HepG2 (cell line): ENCODE measurements at regions not wholly inside any gene's neighbourhood (a gene's known extent, or its start where the extent isn't known, plus 50 kb on each side); places are given as distances from the start of the nearest gene placed in this dataset.

ENCODE experiments used
- ATAC-seq: fragments of 200-7000 bp; cut with Tn5 transposase; 3 replicates; pipeline ENCODE4 v1.9.1; 2020; ENCODE audit warnings: mild to moderate bottlenecking, moderate library complexity
- BruUV-seq: library from RNA; stranded (reverse); fragments of 400-500 nt; replicated peaks from 2 replicates; lab custom pipeline; 2021; lab: Mats Ljungman, UMichigan
- CTCF ChIA-PET: fragments of 300-600 bp; formaldehyde crosslinking; extraction: SDS; loops from one replicate; lab custom pipeline; 2021; ENCODE audit warnings: low total read pairs, inconsistent platforms, low intra/inter-chr PET ratio; lab: Yijun Ruan, JAX
- POLR2A ChIA-PET: fragments of 350-600 bp; sonication (Branson Sonifier 250); formaldehyde crosslinking; loops from one replicate; lab custom pipeline; 2020; ENCODE audit warnings: antibody characterized with exemption, inconsistent platforms; lab: Yijun Ruan, JAX
- DNase-seq: peaks from one replicate; pipeline ENCODE4 v3.0.0-alpha.2; 2015; ENCODE audit warnings: low spot score
- FAIRE-seq: peaks from 3 replicates; lab custom pipeline; 2011; peaks lifted over from hg19 to GRCh38; lab: Jason Lieb, UNC
- H2AFZ ChIP-seq: one replicate; pipeline ENCODE4 v1.6.1; 2011; ENCODE audit warnings: low read length, inconsistent platforms
- H3K27ac ChIP-seq: fragments of 300-600 bp; 3 replicates; pipeline ENCODE4 v1.8.0; 2011; ENCODE audit warnings: mixed run types, mild to moderate bottlenecking, mixed read lengths, low read length, inconsistent platforms; ENCODE audit not compliant: insufficient read depth; ENCODE audit errors: extremely low read length
- H3K27me3 ChIP-seq, 2 experiments: fragments of 200-600 bp in 1 of 2; 2 replicates in 1 of 2; 3 replicates in 1 of 2; pipeline versions ENCODE4 v1.6.0 to v1.8.0; 2011; ENCODE audit warnings: low read length in 2 of 2, mild to moderate bottlenecking in 2 of 2, moderate library complexity in 2 of 2, inconsistent platforms in 1 of 2; ENCODE audit not compliant: insufficient read depth in 2 of 2, control insufficient read depth in 1 of 2
- H3K36me3 ChIP-seq, 2 experiments: fragments of 200-600 bp in 1 of 2; replicated peaks in 1 of 2; 2 replicates in 1 of 2; 3 replicates in 1 of 2; pipeline versions ENCODE4 v1.5.1 to v1.8.0; 2011; ENCODE audit warnings: low read length in 2 of 2, inconsistent platforms in 1 of 2; ENCODE audit not compliant: insufficient read depth in 2 of 2, control insufficient read depth in 1 of 2
- H3K4me1 ChIP-seq: 2 replicates; pipeline ENCODE4 v1.5.1; 2012; ENCODE audit warnings: low read length, inconsistent platforms; ENCODE audit not compliant: insufficient read depth
- H3K4me2 ChIP-seq: 2 replicates; pipeline ENCODE4 v1.6.0; 2011; ENCODE audit warnings: low read depth, low read length, inconsistent platforms
- H3K4me3 ChIP-seq, 3 experiments: fragments of 200-600 bp in 1 of 3; sonication (generic), shearing (Covaris generic) in 1 of 3; replicated peaks in 1 of 3; 2 replicates each; pipeline ENCODE4 v1.5.1; 2011 to 2016; ENCODE audit warnings: low read length in 3 of 3, inconsistent platforms in 2 of 3, low read depth in 2 of 3, mild to moderate bottlenecking in 2 of 3, control low read depth in 1 of 3, mixed read lengths in 1 of 3; ENCODE audit not compliant: insufficient read depth in 1 of 3
- H3K79me2 ChIP-seq: one replicate; pipeline ENCODE4 v1.6.1; 2011; ENCODE audit warnings: low read length, inconsistent platforms; ENCODE audit not compliant: insufficient read depth
- H3K9ac ChIP-seq: 2 replicates; pipeline ENCODE4 v1.6.0; 2011; ENCODE audit warnings: mild to moderate bottlenecking, low read depth, low read length, inconsistent platforms; ENCODE audit not compliant: insufficient read depth
- H3K9me3 ChIP-seq: 2 replicates; pipeline ENCODE4 v1.5.1; 2012; ENCODE audit warnings: mild to moderate bottlenecking, low read length
- H4K20me1 ChIP-seq: 2 replicates; pipeline ENCODE4 v1.6.0; 2011; ENCODE audit warnings: inconsistent platforms, mild to moderate bottlenecking, low read length, moderate library complexity; ENCODE audit not compliant: insufficient read depth
- GATA4 ChIP-seq: sonication (generic); IDR thresholded peaks from 2 replicates; pipeline ENCODE4 v1.6.1; 2016; ENCODE audit warnings: antibody characterized with exemption, low read depth, borderline replicate concordance
- MBNL3 ChIP-seq: fragments of 250-450 bp; sonication (Bioruptor Pico); conservative IDR thresholded peaks from 2 replicates; pipeline ENCODE4 v1.8.0; 2022; ENCODE audit warnings: mild to moderate bottlenecking, inconsistent platforms
- MTF1 ChIP-seq: sonication (generic); formaldehyde crosslinking; IDR thresholded peaks from 2 replicates; pipeline ENCODE4 v1.5.0; 2020; ENCODE audit warnings: missing genetic modification reagents
- MYC ChIP-seq: sonication (generic); formaldehyde crosslinking; IDR thresholded peaks from 2 replicates; pipeline ENCODE4 v1.9.0; 2021; ENCODE audit warnings: missing genetic modification reagents, borderline replicate concordance
- SKI ChIP-seq: fragments of 450-650 bp; IDR thresholded peaks from one replicate; pipeline ENCODE4 v1.6.1; 2018; ENCODE audit warnings: mild to moderate bottlenecking; ENCODE audit not compliant: partially characterized antibody
- TEAD3 ChIP-seq: optimal IDR thresholded peaks from 2 replicates; pipeline ENCODE3; 2016; ENCODE audit warnings: borderline replicate concordance
- ZFP1 ChIP-seq: IDR thresholded peaks from 2 replicates; pipeline ENCODE4 v1.6.1; 2016
- ZNF333 ChIP-seq: sonication (generic); formaldehyde crosslinking; IDR thresholded peaks from 2 replicates; pipeline ENCODE4 v1.4.0; 2020; ENCODE audit warnings: mild to moderate bottlenecking, missing genetic modification reagents, borderline replicate concordance
- ZNF468 ChIP-seq: sonication (generic); formaldehyde crosslinking; IDR thresholded peaks from 2 replicates; pipeline ENCODE4 v1.8.0; 2022; ENCODE audit warnings: mild to moderate bottlenecking, moderate library complexity, missing genetic modification reagents
- ZNF598 ChIP-seq: sonication (generic); formaldehyde crosslinking; IDR thresholded peaks from 2 replicates; pipeline ENCODE4 v1.5.1; 2020; ENCODE audit warnings: mild to moderate bottlenecking, missing genetic modification reagents, borderline replicate concordance
- ZNF7 ChIP-seq: IDR thresholded peaks from 2 replicates; pipeline ENCODE4 v1.6.1; 2016; ENCODE audit warnings: missing biosample characterization, missing genetic modification reagents
- ZNF780A ChIP-seq: sonication (generic); formaldehyde crosslinking; IDR thresholded peaks from 2 replicates; pipeline ENCODE4 v1.8.0; 2022; ENCODE audit warnings: mild to moderate bottlenecking, missing genetic modification reagents, moderate library complexity
- WGBS: methylation state at CpG from one replicate; pipeline ENCODE4 v1.1.6; 2017; ENCODE audit warnings: low lambda C conversion rate; 5-methylcytosine and 5-hydroxymethylcytosine counted together
- in situ Hi-C: cut with HindIII; loops from 2 replicates; pipeline ENCODE4 v1.10.0; 2017; ENCODE audit warnings: low pct_unique_long_range_greater_than_20kb; ENCODE audit not compliant: extremely low pct_ligation_motif_present
- intact Hi-C: fragments of 100-400 bp; cut with micrococcal nuclease; formaldehyde crosslinking; loops from one replicate; pipeline ENCODE4 v1.10.0; 2022; ENCODE audit not compliant: unreplicated experiment
- TF ChIP-seq, protein P1 (sequence below): sonication (generic); formaldehyde crosslinking; conservative IDR thresholded peaks from 2 replicates; pipeline ENCODE4 v1.8.0; 2022; ENCODE audit warnings: missing genetic modification reagents
- TF ChIP-seq, protein P2 (sequence below): sonication (generic); formaldehyde crosslinking; IDR thresholded peaks from 2 replicates; pipeline ENCODE4 v1.4.0; 2020; ENCODE audit warnings: missing genetic modification reagents
- TF ChIP-seq, protein P3 (sequence below): sonication (generic); formaldehyde crosslinking; conservative IDR thresholded peaks from 2 replicates; pipeline ENCODE4 v1.4.0; 2020; ENCODE audit warnings: missing genetic modification reagents

DNA sequence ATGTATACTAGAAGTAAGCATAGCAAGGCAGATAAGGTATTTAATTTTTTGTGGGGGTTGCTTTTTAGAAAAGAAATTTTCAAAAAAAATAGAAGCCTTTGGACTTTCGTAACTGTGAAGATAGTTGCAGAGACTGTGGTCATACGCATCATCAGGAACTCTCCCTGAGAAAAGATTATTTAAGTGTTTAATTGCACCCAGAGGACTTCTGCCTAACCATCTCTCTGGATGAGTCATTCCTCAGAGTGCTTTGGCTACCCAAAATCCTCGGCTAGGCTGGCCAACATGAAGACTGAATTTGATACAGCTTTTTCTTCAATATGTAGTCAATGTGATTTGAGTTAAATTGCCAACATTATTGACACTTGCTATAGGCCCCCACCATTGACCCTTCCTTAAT, 296.4 kb downstream of the TLR4 start:
- H3K79me2 ChIP-seq, result no peaks in the 10 kb centered on the region
- no peaks in the 10 kb centered on the region for H3K4me1 ChIP-seq
- CTCF ChIA-PET, result no interaction called here
- no peaks in the 10 kb centered on the region for H3K27me3 ChIP-seq
- DNase-seq, result no peak
- peaks cover 63% of the 10 kb centered on the region for H3K9me3 ChIP-seq
- BruUV-seq, result no TSS peak
- no peak overlapping the region for H2AFZ ChIP-seq
- in situ Hi-C loops (no loop called here), intact Hi-C loops (no loop called here)
- no peaks in the 10 kb centered on the region for H3K36me3 ChIP-seq
- no peaks in the 10 kb centered on the region for H4K20me1 ChIP-seq
- H3K4me3 ChIP-seq, result no peak overlapping the region
- no peak for ATAC-seq
- FAIRE-seq, result no peak
- H3K4me2 ChIP-seq, result no peak overlapping the region
- POLR2A ChIA-PET, result no interaction called here
- H3K27ac ChIP-seq, result no peak overlapping the region
- no peak overlapping the region for H3K9ac ChIP-seq
- TF ChIP-seq ZFP1 (no peak), MTF1 (no peak), ZNF468 (no peak), ZNF333 (CRISPR knock-in tag) (no peak), TEAD3 (CRISPR knock-in tag) (no peak)
- WGBS, result 11% methylated on average over 3 of the region's 3 CpGs

GRCh38 chr9:118003240-118003639, 299.0 kb downstream of the TLR4 start:
- Histone ChIP-seq H3K36me3 (no peaks in the 10 kb centered on the region), H3K4me1 (no peaks in the 10 kb centered on the region), H3K27ac (no peak overlapping the region), H3K79me2 (no peaks in the 10 kb centered on the region), H3K4me3 (no peak overlapping the region), H3K9ac (no peak overlapping the region), H4K20me1 (no peaks in the 10 kb centered on the region), H3K9me3 (peaks cover 71% of the 10 kb centered on the region), H2AFZ (no peak overlapping the region), H3K4me2 (no peak overlapping the region), H3K27me3 (no peaks in the 10 kb centered on the region)
- BruUV-seq, result no TSS peak
- FAIRE-seq (no peak), ATAC-seq (no peak), DNase-seq (no peak)
- intact Hi-C loops, result no loop called here
- ChIA-PET POLR2A (no interaction called here), CTCF (no interaction called here)
- in situ Hi-C loops, result no loop called here
- 0% methylated on average over 3 of the region's 3 CpGs for WGBS
- TF ChIP-seq, protein P1, sequence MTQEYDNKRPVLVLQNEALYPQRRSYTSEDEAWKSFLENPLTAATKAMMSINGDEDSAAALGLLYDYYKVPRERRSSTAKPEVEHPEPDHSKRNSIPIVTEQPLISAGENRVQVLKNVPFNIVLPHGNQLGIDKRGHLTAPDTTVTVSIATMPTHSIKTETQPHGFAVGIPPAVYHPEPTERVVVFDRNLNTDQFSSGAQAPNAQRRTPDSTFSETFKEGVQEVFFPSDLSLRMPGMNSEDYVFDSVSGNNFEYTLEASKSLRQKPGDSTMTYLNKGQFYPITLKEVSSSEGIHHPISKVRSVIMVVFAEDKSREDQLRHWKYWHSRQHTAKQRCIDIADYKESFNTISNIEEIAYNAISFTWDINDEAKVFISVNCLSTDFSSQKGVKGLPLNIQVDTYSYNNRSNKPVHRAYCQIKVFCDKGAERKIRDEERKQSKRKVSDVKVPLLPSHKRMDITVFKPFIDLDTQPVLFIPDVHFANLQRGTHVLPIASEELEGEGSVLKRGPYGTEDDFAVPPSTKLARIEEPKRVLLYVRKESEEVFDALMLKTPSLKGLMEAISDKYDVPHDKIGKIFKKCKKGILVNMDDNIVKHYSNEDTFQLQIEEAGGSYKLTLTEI (CRISPR knock-in tag), result no peak
- no peak for TF ChIP-seq MBNL3 (CRISPR knock-in tag)
- TF ChIP-seq ZNF598 (CRISPR knock-in tag), result no peak
- TF ChIP-seq GATA4, result no peak
- TF ChIP-seq, protein P2, sequence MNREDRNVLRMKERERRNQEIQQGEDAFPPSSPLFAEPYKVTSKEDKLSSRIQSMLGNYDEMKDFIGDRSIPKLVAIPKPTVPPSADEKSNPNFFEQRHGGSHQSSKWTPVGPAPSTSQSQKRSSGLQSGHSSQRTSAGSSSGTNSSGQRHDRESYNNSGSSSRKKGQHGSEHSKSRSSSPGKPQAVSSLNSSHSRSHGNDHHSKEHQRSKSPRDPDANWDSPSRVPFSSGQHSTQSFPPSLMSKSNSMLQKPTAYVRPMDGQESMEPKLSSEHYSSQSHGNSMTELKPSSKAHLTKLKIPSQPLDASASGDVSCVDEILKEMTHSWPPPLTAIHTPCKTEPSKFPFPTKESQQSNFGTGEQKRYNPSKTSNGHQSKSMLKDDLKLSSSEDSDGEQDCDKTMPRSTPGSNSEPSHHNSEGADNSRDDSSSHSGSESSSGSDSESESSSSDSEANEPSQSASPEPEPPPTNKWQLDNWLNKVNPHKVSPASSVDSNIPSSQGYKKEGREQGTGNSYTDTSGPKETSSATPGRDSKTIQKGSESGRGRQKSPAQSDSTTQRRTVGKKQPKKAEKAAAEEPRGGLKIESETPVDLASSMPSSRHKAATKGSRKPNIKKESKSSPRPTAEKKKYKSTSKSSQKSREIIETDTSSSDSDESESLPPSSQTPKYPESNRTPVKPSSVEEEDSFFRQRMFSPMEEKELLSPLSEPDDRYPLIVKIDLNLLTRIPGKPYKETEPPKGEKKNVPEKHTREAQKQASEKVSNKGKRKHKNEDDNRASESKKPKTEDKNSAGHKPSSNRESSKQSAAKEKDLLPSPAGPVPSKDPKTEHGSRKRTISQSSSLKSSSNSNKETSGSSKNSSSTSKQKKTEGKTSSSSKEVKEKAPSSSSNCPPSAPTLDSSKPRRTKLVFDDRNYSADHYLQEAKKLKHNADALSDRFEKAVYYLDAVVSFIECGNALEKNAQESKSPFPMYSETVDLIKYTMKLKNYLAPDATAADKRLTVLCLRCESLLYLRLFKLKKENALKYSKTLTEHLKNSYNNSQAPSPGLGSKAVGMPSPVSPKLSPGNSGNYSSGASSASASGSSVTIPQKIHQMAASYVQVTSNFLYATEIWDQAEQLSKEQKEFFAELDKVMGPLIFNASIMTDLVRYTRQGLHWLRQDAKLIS, result no peak
- TF ChIP-seq MYC (CRISPR knock-in tag), result no peak
- TF ChIP-seq SKI, result no peak
- TF ChIP-seq, protein P3, sequence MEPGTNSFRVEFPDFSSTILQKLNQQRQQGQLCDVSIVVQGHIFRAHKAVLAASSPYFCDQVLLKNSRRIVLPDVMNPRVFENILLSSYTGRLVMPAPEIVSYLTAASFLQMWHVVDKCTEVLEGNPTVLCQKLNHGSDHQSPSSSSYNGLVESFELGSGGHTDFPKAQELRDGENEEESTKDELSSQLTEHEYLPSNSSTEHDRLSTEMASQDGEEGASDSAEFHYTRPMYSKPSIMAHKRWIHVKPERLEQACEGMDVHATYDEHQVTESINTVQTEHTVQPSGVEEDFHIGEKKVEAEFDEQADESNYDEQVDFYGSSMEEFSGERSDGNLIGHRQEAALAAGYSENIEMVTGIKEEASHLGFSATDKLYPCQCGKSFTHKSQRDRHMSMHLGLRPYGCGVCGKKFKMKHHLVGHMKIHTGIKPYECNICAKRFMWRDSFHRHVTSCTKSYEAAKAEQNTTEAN (CRISPR knock-in tag), result no peak
- TF ChIP-seq ZNF780A (CRISPR knock-in tag), result no peak
- TF ChIP-seq ZNF7 (CRISPR knock-in tag), result no peak
